ENCODE measurements at regions not wholly inside any gene's neighbourhood (a gene's known extent, or its start where the extent isn't known, plus 50 kb on each side); places are given as distances from the start of the nearest gene placed in this dataset.

DNA sequence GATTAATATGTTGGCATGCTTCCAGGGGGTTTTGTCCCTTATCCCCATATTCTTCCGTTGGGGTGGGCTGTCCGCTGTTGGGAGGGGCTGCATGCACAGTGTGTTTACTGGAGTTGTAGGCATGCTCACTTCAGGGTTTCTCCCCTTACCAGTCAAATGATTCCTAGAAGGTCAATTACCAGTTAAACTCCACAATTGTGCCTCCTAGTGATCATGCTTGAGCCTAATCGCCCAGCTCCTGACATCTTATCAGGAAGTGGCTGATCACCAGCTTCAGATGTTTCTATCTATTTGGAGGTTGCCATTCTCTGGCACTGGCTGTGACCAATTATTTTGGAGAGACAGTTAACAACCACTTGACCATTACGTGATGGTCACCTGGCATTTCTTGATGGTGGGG, 1090.0 kb downstream of the SLITRK5 start:
- TF ChIP-seq CTCF (IDR thresholded peaks at IDR 0.05; ENCODE audit: low read depth, low read length) (no peak), EZH2phosphoT487 (IDR thresholded peaks at IDR 0.05; ENCODE audit: low read depth) (no peak)

All from OCI-LY3 (cell line).